ENCODE measurements at regions not wholly inside any gene's neighbourhood (a gene's known extent, or its start where the extent isn't known, plus 50 kb on each side); places are given as distances from the start of the nearest gene placed in this dataset.

DNA sequence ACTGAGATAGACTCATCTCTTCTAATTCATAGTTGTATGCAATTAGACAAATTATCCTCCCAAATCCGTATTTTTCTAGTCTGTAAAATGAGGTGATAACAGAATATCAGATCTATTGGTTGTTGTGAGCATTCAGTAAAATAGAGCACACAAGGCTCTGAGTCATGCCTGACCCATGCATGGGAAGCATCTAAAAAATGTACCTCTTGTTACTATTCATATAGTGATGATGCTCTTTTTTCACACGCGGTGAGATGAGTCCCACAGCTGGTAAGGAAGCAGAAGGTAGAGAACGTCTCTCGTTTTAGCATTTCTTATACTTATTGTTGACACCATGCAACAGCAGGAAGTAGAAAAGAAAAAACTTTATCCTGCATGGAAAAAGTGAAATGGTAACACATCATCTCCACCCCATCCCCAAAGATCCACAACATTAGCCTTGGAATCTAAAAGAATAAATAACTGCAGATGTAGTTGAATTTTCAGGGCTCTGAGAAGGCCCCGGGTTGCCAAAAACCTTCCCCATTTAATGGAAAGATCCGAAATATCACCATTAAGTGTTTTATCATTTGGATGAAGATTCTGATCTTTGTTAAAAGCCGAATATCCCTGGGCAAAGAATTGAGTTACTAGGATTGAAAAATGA is 215.6 kb downstream of the TMEM114 start:
- H3K36me3 ChIP-seq (ENCODE audit: control insufficient read depth, insufficient read depth, low read length): no peaks in the 10 kb centered on the region
- no peaks in the 10 kb centered on the region for H3K27me3 ChIP-seq (ENCODE audit: control insufficient read depth, insufficient read depth, low read length)
- ChIA-PET CTCF (no interaction called here), POLR2A (no interaction called here)
- TF ChIP-seq, protein P1, sequence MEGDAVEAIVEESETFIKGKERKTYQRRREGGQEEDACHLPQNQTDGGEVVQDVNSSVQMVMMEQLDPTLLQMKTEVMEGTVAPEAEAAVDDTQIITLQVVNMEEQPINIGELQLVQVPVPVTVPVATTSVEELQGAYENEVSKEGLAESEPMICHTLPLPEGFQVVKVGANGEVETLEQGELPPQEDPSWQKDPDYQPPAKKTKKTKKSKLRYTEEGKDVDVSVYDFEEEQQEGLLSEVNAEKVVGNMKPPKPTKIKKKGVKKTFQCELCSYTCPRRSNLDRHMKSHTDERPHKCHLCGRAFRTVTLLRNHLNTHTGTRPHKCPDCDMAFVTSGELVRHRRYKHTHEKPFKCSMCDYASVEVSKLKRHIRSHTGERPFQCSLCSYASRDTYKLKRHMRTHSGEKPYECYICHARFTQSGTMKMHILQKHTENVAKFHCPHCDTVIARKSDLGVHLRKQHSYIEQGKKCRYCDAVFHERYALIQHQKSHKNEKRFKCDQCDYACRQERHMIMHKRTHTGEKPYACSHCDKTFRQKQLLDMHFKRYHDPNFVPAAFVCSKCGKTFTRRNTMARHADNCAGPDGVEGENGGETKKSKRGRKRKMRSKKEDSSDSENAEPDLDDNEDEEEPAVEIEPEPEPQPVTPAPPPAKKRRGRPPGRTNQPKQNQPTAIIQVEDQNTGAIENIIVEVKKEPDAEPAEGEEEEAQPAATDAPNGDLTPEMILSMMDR (IDR thresholded peaks at IDR 0.05; ENCODE audit: insufficient read depth, low read depth, low read length): no peak
- H3K4me3 ChIP-seq (ENCODE audit: low read depth, low read length): no peak overlapping the region
- no peak for DNase-seq (ENCODE audit: low read depth)

DNA sequence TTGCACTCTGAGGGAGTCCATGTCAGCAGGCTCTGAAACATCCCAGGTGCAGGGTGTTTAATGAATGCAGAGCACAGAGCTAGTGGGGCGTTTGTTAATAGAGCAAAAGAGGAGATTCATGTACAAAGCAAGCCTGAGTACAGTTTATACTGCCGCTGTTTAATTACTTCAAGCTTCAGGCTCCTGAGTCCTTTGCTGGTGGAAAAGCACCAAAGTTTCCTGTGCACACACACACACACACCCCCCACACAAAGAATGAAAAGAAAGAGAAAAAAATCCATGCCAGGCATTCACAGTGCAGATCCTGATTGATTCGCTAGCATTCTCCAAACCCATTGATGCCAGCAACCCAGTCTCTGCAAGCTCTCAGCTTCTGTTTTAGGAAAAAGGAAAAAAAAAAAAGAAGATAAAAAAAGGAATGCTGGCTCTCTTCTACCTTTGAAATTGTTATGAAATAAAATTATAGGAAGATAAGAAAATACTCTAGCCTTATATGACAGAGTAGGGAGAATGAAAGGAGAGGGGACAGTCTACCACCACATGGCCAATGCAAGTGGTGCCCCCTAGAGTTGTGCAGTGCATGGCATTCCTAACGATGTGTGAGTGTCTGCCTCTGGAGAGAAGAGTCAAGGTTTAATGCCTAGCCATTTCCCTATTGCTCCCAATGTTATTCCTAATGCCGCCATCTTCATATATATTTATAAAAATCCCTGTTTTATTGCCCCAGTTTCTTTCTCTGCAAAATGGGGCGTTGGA is 216.5 kb downstream of the TMEM114 start:
- DNase-seq (ENCODE audit: low read depth): no peak
- no peak overlapping the region for H3K4me3 ChIP-seq (ENCODE audit: low read depth, low read length)
- POLR2A ChIA-PET: no interaction called here
- CTCF ChIA-PET: no interaction called here
- TF ChIP-seq, protein P1 (IDR thresholded peaks at IDR 0.05; ENCODE audit: insufficient read depth, low read depth, low read length): no peak
- no peaks in the 10 kb centered on the region for H3K36me3 ChIP-seq (ENCODE audit: control insufficient read depth, insufficient read depth, low read length)
- H3K27me3 ChIP-seq (ENCODE audit: control insufficient read depth, insufficient read depth, low read length): no peaks in the 10 kb centered on the region

DNA sequence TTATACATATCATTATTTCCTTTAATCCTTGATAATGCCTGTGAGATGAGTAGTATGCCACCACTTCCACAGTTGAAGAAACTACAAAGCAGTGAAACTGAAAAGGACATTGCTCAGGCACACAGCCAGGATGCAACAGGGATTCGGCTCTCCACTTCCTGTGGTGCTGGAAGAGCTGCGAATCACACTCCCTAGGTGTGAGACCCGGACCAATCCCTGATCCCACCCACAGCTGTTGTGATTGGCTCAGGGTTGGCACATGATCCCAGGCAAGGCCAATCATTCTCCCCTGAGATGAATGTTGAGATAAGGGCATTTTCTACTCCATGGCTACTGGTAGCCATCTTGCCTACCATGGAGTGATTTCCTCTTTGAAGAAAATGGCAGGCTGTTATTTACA is 218.2 kb downstream of the TMEM114 start:
- Histone ChIP-seq H3K27me3 (ENCODE audit: control insufficient read depth, insufficient read depth, low read length) (no peaks in the 10 kb centered on the region), H3K36me3 (ENCODE audit: control insufficient read depth, insufficient read depth, low read length) (no peaks in the 10 kb centered on the region), H3K4me3 (ENCODE audit: low read depth, low read length) (no peak overlapping the region)
- POLR2A ChIA-PET: no interaction called here
- no peak for DNase-seq (ENCODE audit: low read depth)
- CTCF ChIA-PET: no interaction called here
- TF ChIP-seq, protein P1 (IDR thresholded peaks at IDR 0.05; ENCODE audit: insufficient read depth, low read depth, low read length): no peak

DNA sequence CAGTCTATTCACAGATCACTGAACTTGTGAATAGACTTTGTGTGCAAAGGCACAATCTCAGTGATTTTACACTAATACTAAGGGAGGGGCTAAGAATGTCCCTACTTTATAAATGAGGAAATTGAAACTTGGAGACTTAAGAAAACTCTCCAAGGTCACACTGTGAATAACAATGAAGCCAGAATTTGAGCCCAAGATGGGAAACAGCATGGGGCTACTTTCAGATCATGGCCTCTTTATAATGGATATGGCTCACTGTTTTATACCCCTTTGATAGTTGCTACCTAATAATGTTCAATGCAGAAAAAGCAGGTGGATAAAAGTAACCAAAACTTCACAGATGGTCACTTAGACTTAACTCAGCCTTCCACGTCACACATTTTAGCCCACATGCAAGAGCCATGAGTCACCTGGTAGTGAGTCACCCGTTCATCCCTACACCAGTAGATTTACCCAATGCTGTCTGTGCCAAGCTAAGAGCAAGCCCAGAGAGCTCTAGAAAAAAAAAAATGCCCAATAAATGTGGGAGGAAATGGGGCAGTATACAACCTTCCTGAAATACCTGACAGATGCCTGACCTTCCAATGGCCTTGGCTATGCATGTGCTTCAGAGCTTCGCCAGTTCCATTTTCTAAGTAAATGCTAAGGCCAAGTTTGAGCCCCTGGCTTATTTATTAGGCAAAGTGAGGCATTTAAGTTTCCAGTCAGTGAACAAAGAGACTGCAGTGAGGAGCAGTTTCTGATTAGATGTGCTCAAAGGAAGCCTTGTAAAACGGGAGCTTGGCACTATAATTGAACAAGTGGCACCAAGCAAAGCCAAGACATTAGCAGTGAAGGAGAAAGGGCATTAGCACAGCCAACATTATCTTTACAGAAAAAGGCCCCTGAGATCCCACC is 219.7 kb downstream of the TMEM114 start:
- TF ChIP-seq, protein P1 (IDR thresholded peaks at IDR 0.05; ENCODE audit: insufficient read depth, low read depth, low read length): no peak
- no peak overlapping the region for H3K4me3 ChIP-seq (ENCODE audit: low read depth, low read length)
- H3K27me3 ChIP-seq (ENCODE audit: control insufficient read depth, insufficient read depth, low read length): no peaks in the 10 kb centered on the region
- CTCF ChIA-PET: no interaction called here
- no peak for DNase-seq (ENCODE audit: low read depth)
- no peaks in the 10 kb centered on the region for H3K36me3 ChIP-seq (ENCODE audit: control insufficient read depth, insufficient read depth, low read length)
- POLR2A ChIA-PET: no interaction called here

DNA sequence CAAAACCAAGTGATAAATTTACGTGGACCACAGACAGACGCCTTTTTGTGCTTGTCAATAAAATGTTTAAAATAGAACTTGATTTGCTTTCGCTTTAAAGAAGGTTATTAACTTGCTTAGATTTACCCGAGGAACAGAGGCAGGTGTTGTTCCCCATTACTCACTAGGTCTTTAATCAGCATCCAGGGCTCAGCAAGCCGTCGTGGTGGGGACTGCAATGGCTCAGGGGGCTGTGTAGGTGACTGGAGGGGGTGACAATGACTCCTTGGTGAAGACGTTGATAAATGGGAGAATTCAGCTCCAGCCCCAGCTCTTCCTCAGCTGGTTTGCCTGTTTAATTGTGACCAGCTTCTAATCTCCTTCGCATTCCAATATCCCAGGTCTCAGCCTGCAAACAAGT is 231.4 kb downstream of the TMEM114 start:
- TF ChIP-seq, protein P1 (IDR thresholded peaks at IDR 0.05; ENCODE audit: insufficient read depth, low read depth, low read length): no peak
- CTCF ChIA-PET: no interaction called here

More for the DNA sequence above, 231.4 kb downstream of the TMEM114 start:
- Histone ChIP-seq H3K36me3 (ENCODE audit: control insufficient read depth, insufficient read depth, low read length) (no peaks in the 10 kb centered on the region), H3K4me3 (ENCODE audit: low read depth, low read length) (no peak overlapping the region), H3K27me3 (ENCODE audit: control insufficient read depth, insufficient read depth, low read length) (no peaks in the 10 kb centered on the region)
- POLR2A ChIA-PET: no interaction called here
- DNase-seq (ENCODE audit: low read depth): no peak
